Right atrium auricular region (tissue), 2 donors: ENCODE measurements at regions not wholly inside any gene's neighbourhood (a gene's known extent, or its start where the extent isn't known, plus 50 kb on each side); places are given as distances from the start of the nearest gene placed in this dataset.

ENCODE experiments used
- DNase-seq: peaks from one replicate; pipeline ENCODE4 v3.0.0-alpha.2; 2019; ENCODE audit warnings: low spot score
- H3K27ac ChIP-seq, 2 donors: fragments of 200-600 bp; sonication (generic); 1 replicate in 1 of 2; 2 replicates in 1 of 2; pipeline ENCODE4 v1.5.1; 2016 to 2019
- H3K27me3 ChIP-seq, 2 donors: fragments of 200-600 bp; sonication (generic); one replicate each; pipeline versions ENCODE4 v1.5.1 to v1.6.0; 2017 to 2019
- H3K36me3 ChIP-seq: fragments of 200-600 bp; sonication (generic); one replicate; pipeline ENCODE4 v1.5.1; 2016
- H3K4me1 ChIP-seq, 2 donors: fragments of 200-600 bp; sonication (generic); one replicate each; pipeline versions ENCODE4 v1.5.1 to v1.6.0; 2017 to 2019
- H3K4me3 ChIP-seq, 2 donors: fragments of 200-600 bp; sonication (generic); 1 replicate in 1 of 2; 2 replicates in 1 of 2; pipeline ENCODE4 v1.5.1; 2017 to 2019; ENCODE audit warnings: mild to moderate bottlenecking in 1 of 2, moderate library complexity in 1 of 2
- H3K9me3 ChIP-seq, 2 donors: fragments of 200-600 bp; sonication (generic); one replicate each; pipeline ENCODE4 v1.5.1; 2019
- TF ChIP-seq, protein P1 (sequence below), 2 donors: fragments of 200-600 bp; sonication (generic); IDR thresholded peaks; one replicate each; pipeline ENCODE4 v1.5.1; 2019; ENCODE audit warnings: antibody characterized with exemption in 2 of 2

- Histone ChIP-seq H3K4me1 (peaks cover 0 to 3% of the 10 kb centered on the region in 2 donors), H3K36me3 (no peaks in the 10 kb centered on the region), H3K27me3 (no peaks in the 10 kb centered on the region), H3K4me3 (no peak overlapping the region), H3K9me3 (no peaks in the 10 kb centered on the region), H3K27ac (no peak overlapping the region)
- TF ChIP-seq, protein P1, sequence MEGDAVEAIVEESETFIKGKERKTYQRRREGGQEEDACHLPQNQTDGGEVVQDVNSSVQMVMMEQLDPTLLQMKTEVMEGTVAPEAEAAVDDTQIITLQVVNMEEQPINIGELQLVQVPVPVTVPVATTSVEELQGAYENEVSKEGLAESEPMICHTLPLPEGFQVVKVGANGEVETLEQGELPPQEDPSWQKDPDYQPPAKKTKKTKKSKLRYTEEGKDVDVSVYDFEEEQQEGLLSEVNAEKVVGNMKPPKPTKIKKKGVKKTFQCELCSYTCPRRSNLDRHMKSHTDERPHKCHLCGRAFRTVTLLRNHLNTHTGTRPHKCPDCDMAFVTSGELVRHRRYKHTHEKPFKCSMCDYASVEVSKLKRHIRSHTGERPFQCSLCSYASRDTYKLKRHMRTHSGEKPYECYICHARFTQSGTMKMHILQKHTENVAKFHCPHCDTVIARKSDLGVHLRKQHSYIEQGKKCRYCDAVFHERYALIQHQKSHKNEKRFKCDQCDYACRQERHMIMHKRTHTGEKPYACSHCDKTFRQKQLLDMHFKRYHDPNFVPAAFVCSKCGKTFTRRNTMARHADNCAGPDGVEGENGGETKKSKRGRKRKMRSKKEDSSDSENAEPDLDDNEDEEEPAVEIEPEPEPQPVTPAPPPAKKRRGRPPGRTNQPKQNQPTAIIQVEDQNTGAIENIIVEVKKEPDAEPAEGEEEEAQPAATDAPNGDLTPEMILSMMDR (IDR thresholded peaks at IDR 0.05): no peak
- no peak for DNase-seq
Observed at GRCh38 chr13:44808185-44808584, 181.1 kb downstream of the NUFIP1 start.

DNA sequence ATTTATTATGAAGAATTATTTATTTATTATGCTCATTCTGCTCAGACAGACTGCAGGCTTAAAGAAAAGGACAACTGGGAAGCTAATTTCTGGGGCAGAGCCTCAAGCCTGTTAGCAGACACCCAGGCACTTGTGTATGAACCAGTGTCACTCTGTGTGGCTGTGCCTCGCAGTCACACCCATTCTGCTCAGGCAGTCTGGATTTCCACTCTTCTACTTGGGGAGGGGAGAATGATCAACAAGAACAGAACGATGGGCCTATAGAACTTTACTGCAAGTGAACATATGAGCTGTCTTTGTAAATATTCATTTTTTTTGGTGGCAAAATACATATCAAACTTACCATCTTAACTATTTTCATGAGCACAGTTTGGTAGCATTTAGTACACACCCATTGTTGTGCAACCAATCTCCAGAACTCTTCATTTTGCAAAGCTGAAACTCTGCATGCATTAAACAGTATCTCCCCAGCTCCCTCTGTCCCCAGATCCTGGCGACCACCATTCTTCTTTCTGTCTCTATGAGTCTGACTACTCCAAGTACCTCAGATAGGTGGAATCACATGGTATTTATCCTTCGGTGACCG lies 181.7 kb downstream of the NUFIP1 start:
- no peaks in the 10 kb centered on the region for H3K27me3 ChIP-seq

DNA sequence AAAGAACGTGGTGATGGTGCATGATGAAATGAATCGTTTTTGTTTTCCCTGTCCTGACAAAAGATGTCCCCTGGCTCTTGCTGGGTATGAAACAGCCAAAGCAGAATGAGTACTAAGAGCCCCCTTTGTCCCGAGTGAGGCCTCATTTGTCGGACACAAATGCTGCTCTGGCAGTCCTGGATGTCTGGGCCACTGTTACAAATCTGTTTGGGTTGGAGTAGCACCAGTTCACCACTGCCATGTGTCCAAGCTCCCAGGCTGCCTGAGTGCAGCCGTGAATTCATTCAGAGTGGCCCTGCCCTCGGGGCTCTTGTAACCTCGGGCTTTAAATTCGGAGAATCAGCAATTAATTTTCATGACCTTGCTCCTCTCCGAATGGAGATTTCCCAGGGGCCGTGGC lies 182.4 kb downstream of the NUFIP1 start:
- no peak overlapping the region for H3K27ac ChIP-seq
- TF ChIP-seq, protein P1 (IDR thresholded peaks at IDR 0.05): no peak
- no peaks in the 10 kb centered on the region for H3K36me3 ChIP-seq
- no peak for DNase-seq
- H3K9me3 ChIP-seq: no peaks in the 10 kb centered on the region
- H3K4me3 ChIP-seq: no peak overlapping the region
- H3K4me1 ChIP-seq: no peaks in the 10 kb centered on the region
- no peaks in the 10 kb centered on the region for H3K27me3 ChIP-seq

More for the DNA sequence above, 181.7 kb downstream of the NUFIP1 start:
- TF ChIP-seq, protein P1 (IDR thresholded peaks at IDR 0.05): no peak
- Histone ChIP-seq H3K36me3 (no peaks in the 10 kb centered on the region), H3K27ac (no peak overlapping the region), H3K4me1 (no peaks in the 10 kb centered on the region), H3K4me3 (no peak overlapping the region), H3K9me3 (no peaks in the 10 kb centered on the region)
- DNase-seq: no peak

GRCh38 chr13:44805585-44805984 lies 183.7 kb downstream of the NUFIP1 start:
- Histone ChIP-seq H3K36me3 (no peaks in the 10 kb centered on the region), H3K4me3 (no peak overlapping the region), H3K4me1 (no peaks in the 10 kb centered on the region), H3K9me3 (no peaks in the 10 kb centered on the region), H3K27ac (no peak overlapping the region), H3K27me3 (no peaks in the 10 kb centered on the region)
- TF ChIP-seq, protein P1 (IDR thresholded peaks at IDR 0.05): no peak
- no peak for DNase-seq

DNA sequence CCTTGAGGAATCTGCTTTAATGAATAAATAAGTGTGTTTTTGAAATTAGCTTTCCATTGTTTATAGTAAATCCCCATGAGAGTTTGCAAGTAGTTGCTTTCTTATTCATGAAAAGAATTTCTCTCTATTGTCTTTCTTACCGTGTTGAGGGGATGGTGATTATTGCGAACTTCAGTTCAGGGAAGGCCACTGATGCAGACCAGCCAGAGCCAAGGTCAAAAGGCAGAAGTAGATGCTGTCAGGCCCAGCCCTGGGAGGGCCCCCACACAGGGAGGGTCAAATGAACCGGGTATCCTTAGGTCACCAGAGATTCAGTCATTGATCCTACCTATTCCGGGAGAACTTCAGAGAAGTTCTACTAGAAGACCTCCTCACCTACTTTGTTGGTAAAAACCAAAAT lies 185.9 kb downstream of the NUFIP1 start:
- no peak overlapping the region for H3K27ac ChIP-seq
- TF ChIP-seq, protein P1 (IDR thresholded peaks at IDR 0.05): no peak
- H3K4me1 ChIP-seq: no peaks in the 10 kb centered on the region
- H3K4me3 ChIP-seq: no peak overlapping the region
- no peaks in the 10 kb centered on the region for H3K27me3 ChIP-seq
- no peak for DNase-seq
- H3K9me3 ChIP-seq: no peaks in the 10 kb centered on the region
- no peaks in the 10 kb centered on the region for H3K36me3 ChIP-seq

GRCh38 chr13:44802491-44802890 lies 186.8 kb downstream of the NUFIP1 start:
- no peak overlapping the region for H3K27ac ChIP-seq
- H3K9me3 ChIP-seq: no peaks in the 10 kb centered on the region
- no peaks in the 10 kb centered on the region for H3K36me3 ChIP-seq
- H3K27me3 ChIP-seq: no peaks in the 10 kb centered on the region
- no peaks in the 10 kb centered on the region for H3K4me1 ChIP-seq
- H3K4me3 ChIP-seq: no peak overlapping the region
- TF ChIP-seq, protein P1 (IDR thresholded peaks at IDR 0.05): no peak
- DNase-seq: no peak
